Nucleus accumbens (tissue), 56 donors: ENCODE measurements at regions not wholly inside any gene's neighbourhood (a gene's known extent, or its start where the extent isn't known, plus 50 kb on each side); places are given as distances from the start of the nearest gene placed in this dataset.

Experiments
- DNase-seq, 56 donors: peaks; one replicate each; lab custom pipeline; 2025; lab: John Stamatoyannopoulos, UW

DNA sequence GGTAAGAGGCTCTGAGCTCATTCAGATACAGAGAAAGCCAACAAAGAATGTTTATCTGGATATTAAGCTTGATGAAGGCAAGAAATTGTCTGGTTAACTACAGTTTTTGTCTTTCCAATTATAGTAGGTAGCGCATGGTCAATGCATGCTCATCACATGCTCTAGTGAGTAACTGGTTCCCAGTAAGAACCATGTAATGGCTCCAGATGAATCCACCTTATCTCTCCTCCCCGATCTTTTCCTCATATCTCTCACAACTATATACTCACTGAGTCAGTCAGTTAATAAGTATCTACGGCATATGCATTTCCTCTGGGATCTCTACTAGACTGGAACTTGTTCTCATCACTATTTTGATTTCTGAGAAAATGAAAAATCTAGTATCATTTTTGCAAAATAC, 340.7 kb upstream of the DYNLRB2 start:
- no peak for DNase-seq

DNA sequence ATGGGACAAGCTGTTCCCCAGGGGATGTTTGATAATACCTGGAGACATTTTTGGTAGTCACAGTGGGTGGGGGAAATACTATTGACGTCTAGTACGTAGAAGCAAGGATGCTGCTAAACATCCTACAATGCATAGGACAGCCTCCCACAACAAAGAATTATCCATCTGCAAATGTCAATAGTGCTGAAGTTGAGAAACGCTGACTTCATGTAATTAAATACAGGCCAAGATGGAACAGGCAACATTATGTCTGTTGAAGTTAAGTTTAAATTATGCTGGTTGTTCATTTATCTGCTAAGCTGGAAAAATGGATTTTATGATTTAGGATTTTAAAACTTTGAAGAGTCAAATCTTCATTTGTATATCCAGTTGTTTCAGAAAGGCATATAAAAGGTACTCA, 341.2 kb upstream of the DYNLRB2 start:
- no peak for DNase-seq

DNA sequence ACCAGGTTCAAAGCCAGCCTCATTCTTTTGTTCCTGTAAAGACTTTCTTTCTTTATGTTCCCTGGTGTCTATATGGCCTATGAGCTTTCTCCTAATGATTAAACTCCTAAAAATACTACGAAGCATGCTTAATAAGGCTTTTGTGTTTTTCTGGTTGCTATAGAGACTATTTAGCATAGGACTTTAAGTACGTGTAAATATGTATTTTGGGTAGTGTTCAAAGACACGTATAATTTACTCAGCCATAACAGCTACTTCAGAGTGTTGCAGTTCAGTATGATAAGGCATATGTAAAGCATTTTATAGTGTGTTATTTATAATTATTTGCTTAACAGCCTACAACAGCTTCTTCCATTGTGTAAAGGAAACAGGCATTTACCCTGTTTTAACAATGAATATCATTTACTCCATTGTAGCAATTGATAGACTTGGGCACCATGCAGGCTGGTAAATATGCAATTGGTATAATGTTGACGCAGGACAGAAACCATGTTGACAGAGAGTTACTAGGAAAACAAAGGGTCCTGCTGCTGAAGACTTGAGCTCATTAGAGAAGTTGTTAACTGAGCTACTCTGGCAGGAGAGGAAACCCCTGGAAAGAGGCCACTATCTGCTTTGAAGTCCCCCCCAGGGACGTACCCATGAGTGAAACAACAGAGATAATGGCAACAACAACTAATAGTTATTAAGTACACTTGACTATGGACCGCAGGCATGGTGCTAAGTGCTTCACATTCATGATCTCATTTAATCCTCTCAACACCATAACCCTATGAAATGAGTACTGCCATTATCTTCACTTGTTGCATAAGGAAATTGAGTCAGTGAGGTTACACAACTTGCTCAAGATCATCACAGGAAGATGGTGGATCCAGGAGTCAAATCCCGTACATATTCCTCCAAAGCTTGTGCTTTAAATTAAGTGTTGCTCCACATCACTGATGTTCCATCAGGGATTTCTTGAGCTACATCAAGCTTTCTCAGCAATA, 342.2 kb upstream of the DYNLRB2 start:
- no peak for DNase-seq

DNA sequence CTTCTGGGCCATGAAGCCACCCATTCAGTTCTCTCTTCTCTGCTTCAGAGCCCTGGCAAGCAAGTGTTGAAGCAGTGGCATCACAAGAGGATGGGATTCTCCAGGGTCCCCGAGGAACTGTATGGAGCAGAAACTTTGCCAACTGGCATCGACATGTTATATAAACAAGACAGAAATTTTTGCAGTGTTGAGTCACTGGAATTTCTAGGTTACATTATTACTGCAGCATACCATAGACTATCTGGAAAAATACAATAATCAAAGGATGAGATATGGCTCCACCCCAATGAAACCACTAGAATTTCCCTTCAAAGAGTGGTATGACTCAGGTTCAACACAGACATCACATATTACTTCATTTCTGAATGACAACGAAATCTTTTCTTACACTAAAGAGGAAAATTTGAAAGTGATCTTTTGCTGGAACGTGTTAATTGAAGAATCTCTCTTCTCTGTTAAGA, 343.0 kb upstream of the DYNLRB2 start:
- no peak for DNase-seq

DNA sequence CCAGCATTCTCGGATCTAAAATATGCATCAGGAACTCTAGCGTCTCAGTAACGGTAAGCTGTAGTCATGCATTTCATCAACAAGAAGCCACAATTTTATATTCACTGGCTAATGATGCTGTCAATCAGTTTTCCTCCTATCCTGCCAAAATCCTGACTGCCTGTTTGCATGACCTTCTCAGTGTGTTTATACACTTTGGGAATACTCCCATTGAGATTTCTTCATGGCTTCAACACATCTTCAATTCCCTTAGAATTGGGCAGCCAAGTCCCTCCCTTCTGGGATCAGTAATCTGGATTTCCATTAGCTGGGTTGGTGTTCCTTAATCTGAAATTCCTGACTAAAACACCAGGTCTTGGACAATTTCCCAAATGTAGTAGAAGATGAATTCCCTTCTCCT, 348.9 kb upstream of the DYNLRB2 start:
- no peak for DNase-seq

DNA sequence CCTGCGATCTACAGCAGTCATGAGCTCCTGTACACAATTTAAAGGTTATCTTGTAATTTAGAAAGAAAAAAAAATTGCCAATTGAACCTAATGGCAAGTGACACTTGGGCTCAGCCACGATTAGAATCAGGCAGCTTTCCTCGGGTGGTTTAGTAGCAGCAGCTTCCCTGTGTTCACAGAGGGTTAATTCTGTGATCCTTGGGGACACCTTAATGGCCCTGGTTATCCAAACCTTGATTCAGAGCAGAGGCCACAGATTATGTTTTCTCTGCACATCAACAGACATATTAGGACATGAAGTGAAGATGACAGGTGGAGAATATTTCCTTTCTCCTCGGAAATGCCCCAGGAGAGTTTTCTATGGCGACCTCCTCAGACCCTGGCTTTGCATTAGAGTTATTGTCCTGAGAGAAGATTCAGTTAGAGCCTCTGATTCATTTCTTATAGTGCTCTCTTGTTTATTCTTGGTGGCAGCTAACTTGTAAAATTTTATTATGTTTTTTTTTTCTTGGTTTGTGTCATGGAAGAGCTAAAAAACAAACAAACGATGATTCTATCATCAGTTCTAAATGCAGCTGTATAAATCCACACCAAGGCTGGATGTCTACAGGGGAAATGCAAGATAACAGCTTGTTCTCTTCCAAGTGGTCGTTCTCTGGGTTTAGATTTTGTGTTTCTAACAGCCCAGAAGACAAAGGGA, 351.2 kb upstream of the DYNLRB2 start:
- DNase-seq, result no peak

DNA sequence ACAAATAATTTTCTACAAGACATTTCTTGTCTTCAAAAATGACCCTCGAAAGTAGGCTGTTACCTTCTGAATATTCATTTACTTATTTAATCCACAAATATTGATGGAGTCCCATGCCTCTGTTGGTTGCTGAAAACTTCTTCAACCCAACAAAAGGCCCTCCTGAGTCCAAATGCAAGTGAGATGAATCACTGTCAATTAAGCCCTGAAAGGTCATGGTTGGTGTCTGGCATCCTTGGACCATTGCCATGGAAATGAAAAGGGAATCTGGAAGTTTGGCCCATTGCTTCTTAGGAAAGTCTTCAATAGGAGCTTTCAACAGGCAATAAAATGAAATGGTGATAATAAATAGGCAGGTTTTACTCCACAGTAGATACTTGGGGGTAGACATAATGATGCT, 364.7 kb upstream of the DYNLRB2 start:
- DNase-seq, result no peak

DNA sequence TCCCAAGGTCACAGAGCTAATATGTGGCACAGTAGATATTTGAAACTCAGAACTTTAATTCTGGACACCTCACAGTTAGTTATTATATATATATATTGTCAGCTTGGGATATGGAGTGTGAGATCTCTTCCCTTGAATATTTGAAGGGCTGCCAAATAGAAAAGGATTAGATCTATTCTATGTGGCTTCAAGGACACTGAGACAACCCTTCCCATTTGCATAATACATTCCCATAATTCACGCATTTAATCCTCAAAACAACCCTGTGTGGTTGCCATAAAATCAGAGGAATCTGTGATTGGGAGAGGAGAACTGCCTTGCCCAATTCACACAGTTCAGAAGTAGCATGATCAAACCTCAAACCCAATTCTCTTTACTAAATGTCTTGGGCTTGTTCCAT, 365.8 kb upstream of the DYNLRB2 start:
- DNase-seq, result no peak

DNA sequence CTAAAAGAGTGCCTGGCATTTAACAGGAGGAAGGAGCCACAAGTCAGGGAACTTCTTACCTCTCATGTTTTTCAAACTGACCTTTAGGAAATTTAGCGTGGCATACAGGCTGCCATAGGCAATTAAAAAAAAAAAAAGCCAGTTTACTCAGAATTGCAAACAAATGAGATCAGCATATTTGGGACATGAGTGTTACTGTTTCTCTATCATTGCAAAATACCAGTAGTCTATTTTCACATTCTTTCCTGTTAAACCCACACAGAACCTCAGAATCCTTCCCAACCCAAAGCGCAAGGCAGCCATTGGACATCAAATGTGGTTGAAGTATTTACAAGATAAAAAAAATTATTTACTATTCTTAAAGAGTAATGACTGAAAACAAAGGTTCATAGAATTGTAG, 366.4 kb upstream of the DYNLRB2 start:
- DNase-seq, result no peak

DNA sequence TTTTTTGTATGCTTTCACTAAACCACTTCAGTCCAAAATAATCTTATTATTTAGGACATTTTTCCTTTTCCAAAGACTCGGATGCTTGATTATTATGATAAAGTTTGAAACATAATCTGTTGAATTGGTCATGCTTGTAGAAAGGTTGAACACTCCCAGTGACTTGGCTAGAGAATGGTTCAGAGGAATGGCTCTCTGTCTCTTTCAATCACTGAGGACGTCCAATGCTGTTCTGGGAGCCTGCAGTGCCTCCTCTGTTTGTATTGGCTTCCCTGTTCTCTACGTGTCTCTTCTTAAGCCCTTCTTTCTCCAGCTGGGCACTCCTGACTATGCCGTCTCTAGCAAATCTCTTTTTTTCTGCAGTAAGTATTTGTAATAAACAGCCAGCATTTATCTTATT, 369.0 kb upstream of the DYNLRB2 start:
- no peak for DNase-seq

DNA sequence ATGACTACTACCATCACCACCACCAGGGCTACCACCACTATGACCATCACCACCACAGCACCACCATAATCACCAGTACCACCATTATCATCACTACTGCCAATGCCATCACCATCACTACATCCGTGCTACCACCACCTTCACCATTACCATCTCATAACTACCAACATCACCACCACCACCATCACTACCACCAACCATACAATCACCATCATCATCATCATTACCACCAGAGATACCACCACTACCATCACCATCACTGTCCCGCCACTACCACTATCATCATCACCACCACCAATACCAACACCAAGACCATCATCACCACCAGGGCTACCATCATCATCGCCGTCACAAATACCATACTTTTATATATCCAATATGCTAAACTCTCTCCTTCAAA, 369.6 kb upstream of the DYNLRB2 start:
- no peak for DNase-seq

DNA sequence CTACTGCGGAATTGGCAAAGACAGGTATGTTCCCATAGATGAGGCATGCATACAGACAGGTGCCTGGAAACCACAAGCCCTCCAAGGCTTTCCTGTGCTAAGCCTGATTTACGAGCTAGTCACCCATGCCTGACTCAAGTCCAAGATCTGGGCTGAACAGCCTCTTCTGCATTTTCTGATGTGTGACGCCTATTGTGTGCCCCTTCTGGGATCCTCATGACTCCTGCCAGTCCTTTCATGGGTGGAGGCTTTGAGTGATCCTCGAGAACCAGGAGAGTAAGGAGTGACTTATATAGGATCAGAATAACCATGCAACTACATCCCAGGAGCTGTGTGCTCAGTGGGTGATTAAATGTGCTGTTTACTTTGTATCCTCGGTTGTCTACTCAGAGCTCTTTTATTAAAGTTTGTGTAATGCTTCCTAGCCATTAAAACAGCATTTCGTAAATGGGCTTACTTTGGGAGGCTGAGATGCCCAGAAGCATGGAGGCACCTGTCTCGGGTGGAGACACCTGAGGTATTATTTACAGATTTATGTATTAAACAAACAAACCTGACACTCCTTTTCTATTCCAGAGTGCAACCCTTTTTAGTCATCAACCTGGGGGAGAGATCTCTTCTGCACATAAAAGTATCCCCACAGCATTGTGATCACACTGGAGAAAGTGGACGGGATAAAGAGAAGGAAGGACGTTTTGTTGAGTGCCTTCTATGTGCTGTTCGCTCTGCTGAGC, 373.0 kb upstream of the DYNLRB2 start:
- DNase-seq, result no peak

DNA sequence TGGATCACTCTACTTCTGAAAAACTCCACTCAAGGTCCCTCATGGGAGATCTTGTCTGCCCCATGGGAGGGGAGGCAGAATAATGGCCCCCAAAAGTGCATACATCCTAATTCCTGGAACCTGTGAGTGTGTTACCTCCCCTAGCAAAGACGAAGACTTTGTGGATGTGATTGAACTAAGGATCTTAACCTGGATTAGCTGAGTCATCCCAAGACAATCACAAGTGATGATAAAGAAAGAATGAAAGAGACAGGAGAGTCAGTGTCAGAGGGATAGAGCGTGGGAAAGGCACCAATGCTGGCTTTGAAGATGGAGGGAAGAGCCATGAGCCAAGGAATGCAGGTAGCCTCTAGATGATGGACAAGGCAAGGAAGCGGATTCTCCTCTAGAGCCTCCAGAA, 374.7 kb upstream of the DYNLRB2 start:
- DNase-seq, result no peak

DNA sequence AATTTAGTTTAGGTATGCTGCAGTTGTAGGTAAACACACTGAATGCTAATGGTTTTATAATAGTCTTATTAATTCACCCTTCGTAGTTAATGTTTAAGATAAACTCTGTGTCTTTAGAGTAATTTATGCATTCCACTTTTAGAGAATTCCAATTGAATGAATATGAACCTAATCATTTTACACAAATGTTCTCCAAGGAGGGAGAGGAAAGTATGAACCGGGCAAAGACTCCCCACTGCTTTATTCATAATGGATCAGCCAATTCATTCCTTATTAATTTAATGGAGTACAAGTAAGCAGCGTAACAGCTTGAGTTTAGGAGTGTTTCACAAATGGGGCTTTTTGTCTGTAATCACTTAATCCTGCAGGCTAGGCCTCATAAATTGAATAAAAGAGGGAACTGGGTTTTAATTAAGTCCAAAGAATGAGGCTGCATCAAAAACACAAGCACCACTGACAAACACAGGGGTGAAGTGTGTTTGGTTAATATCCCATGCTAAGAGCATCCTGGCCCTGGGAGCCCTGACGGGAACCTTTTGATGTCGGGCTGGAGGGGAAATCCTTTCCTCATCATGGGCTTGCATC, 375.7 kb upstream of the DYNLRB2 start:
- no peak for DNase-seq

DNA sequence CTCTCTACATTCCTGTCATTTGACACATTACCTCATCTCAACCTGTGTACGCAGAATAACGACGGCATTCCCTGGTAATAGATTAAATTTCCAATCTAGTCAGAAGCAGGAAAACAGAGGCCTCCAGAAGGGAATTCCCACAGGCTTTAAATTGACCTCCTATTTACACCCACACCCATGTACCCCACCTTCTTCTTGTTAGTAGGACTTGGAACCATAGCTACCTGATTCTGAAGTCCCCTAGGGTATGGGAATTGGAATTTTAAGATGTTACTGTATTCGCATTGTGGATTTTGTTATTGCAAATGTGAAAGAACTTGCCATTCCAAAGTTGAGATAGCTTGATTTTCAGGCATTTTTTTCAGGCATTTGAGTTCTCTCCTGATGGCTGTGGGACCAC, 377.5 kb upstream of the DYNLRB2 start:
- no peak for DNase-seq

DNA sequence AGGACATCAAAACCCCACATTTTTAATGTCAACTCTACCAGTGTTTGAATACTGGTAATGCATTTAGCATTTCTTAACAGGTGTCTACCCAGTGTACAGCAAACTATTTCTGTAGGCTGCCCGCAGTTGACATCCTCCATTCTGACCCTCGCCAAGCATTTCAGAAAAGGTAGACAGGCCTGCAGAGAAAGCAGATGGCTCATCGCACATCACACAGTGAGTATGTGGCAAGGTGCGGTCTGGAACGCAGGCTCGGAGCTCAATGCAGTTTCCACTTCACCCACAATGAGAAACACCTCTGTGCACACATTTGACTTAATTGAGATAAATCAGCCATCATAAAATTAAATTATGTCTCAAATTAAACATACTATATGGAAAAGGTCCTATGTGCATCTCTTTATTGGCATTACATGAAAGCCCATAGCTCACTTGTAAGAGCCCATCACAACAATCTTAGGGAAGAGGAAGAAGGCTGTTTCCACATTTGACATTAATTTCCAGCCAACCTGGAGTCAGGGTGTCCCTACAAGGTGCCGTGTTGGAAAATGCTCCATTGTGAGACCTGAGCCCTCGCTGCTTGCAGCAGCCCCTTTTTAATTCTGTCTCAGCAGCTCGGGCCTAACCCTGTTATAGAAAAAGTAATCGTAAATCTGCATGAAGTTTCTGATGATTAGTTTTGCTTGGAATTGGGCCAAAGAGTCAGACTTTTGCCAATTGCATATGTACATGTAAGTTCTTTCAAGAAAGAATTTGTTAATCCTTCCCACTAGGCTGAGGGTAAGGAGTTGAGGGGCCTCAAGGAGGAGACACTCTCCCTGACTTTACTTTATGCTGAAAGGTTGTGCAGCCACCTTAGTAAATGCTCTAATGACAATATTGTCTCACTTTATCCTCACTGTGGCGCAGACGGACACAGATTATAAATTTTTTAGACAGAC, 378.7 kb upstream of the DYNLRB2 start:
- no peak for DNase-seq

DNA sequence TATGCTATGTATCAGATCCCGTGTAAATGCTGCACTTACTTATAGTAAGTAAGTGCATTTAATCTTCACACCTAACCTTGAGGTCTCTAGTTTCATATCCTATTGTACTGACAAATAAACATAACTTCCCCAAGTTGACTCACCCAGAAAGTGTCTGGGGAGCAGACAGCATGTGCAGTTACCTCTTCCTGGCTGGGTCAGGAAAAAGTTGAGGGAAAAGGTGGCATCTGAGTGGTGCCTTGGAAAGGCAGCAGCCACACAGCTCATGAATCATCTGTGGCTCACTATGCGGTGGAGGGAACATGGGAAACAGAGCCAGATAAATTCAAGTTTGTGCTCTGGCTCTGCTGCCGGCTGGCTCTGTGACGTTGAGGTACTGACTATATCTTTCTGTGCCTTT, 382.0 kb upstream of the DYNLRB2 start:
- no peak for DNase-seq

DNA sequence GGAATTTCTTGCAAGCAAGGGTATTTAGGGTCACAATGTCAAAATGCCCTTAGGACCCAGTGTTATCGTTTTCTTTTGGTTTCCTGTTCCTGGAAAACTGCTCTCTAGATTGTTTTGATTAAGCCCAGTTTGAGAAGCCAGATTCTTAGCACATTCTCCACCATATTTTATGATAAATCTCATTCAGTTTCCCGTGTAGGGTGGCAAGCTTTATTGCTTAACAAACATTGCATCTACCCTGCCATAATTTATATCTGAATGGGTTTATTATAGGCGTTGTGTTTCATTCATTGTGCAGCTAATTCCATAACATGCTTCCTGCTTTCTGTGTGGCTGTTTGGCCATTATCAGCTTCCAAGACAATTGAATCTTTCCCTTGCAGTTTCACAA, 389.1 kb upstream of the DYNLRB2 start:
- no peak for DNase-seq

DNA sequence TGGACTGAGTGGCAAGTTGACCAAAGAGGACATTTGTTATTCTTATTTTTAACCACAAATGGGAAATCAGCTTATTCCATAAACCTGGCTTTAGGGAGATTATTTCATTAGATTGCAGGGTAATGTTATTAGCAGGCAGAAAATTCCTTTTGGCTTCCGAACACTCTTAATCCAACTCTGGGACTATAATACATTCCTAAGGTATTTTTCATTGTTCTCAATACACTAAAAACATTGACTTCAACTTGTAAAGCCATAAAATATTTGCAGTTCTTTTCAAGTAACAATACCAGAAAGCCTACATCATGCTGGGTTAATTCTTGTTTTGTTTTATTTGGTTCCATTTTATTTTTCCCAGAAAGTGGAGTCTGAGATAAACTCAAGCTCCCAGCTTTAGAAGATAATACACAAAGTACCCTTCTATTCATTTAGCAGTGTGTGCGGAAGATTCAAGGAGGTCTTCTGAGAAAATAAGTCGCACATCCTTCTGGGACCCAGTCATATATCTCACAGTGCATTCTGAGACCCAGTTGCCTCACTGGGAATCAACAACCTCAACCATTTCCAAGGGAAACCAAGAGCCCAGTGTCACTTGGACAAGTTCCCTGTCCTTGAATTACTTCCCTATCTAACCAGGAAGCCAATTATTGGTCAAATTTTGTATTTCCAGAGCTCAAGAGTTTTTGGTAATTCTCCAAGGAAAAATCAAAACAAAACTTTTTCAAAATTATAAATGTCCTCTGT, 389.6 kb upstream of the DYNLRB2 start:
- no peak for DNase-seq
